Neural progenitor cell (in vitro differentiated cells): ENCODE measurements at regions not wholly inside any gene's neighbourhood (a gene's known extent, or its start where the extent isn't known, plus 50 kb on each side); places are given as distances from the start of the nearest gene placed in this dataset.

Experiments
- DNase-seq: peaks from one replicate; pipeline ENCODE4 v3.0.0-alpha.2; 2016; ENCODE audit warnings: low spot score
- H2AFZ ChIP-seq: fragments of 200-600 bp; sonication (generic); replicated peaks from 2 replicates; pipeline ENCODE4 v1.6.1; 2016; ENCODE audit warnings: antibody characterized with exemption
- H3F3A ChIP-seq: fragments of 200-600 bp; sonication (generic); 2 replicates; pipeline ENCODE4 v1.6.1; 2016; ENCODE audit warnings: antibody characterized with exemption, low read depth
- H3K27ac ChIP-seq: fragments of 200-600 bp; sonication (generic); 2 replicates; pipeline ENCODE4 v1.5.1; 2016; ENCODE audit warnings: mild to moderate bottlenecking
- H3K27me3 ChIP-seq: fragments of 200-600 bp; sonication (generic); 2 replicates; pipeline ENCODE4 v1.6.1; 2016; ENCODE audit warnings: mild to moderate bottlenecking, moderate library complexity
- H3K36me3 ChIP-seq: fragments of 200-600 bp; sonication (generic); 2 replicates; pipeline ENCODE4 v1.5.1; 2016
- H3K4me1 ChIP-seq: fragments of 200-600 bp; sonication (generic); 2 replicates; pipeline ENCODE4 v1.6.1; 2016; ENCODE audit warnings: mixed run types
- H3K4me2 ChIP-seq: fragments of 200-600 bp; sonication (generic); 2 replicates; pipeline ENCODE4 v1.6.1; 2016
- H3K4me3 ChIP-seq: fragments of 200-600 bp; sonication (generic); 2 replicates; pipeline ENCODE4 v1.5.1; 2016
- H3K79me2 ChIP-seq: fragments of 200-600 bp; sonication (generic); 2 replicates; pipeline ENCODE4 v1.6.1; 2016; ENCODE audit warnings: low read depth
- H3K9ac ChIP-seq: fragments of 200-600 bp; sonication (generic); 2 replicates; pipeline ENCODE4 v1.6.1; 2016
- H3K9me3 ChIP-seq: fragments of 200-600 bp; sonication (generic); 2 replicates; pipeline ENCODE4 v1.5.1; 2016; ENCODE audit warnings: low read depth
- H4K20me1 ChIP-seq: fragments of 200-600 bp; sonication (generic); 2 replicates; pipeline ENCODE4 v1.6.1; 2016; ENCODE audit warnings: low read depth
- H3K27ac Mint-ChIP-seq: 3 replicates; pipeline ENCODE4 v1.8.0; 2021; ENCODE audit warnings: mixed read lengths
- H3K27me3 Mint-ChIP-seq: 2 replicates; pipeline ENCODE4 v1.8.0; 2022; ENCODE audit warnings: low read depth, mild to moderate bottlenecking, inconsistent platforms, moderate library complexity, mixed read lengths; ENCODE audit not compliant: insufficient read depth
- H3K36me3 Mint-ChIP-seq: 3 replicates; pipeline ENCODE4 v1.8.0; 2021; ENCODE audit warnings: mixed read lengths
- H3K4me1 Mint-ChIP-seq: 3 replicates; pipeline ENCODE4 v1.8.0; 2021; ENCODE audit warnings: mixed read lengths
- H3K4me3 Mint-ChIP-seq: 3 replicates; pipeline ENCODE4 v1.8.0; 2021; ENCODE audit warnings: mild to moderate bottlenecking, moderate library complexity, mixed read lengths
- H3K9me3 Mint-ChIP-seq: 3 replicates; pipeline ENCODE4 v1.8.0; 2020; ENCODE audit warnings: mixed read lengths
- CTCF ChIP-seq: fragments of 200-600 bp; sonication (generic); IDR thresholded peaks from 2 replicates; pipeline ENCODE4 v1.5.1; 2017; ENCODE audit warnings: antibody characterized with exemption, mild to moderate bottlenecking
- EZH2 ChIP-seq: fragments of 200-600 bp; sonication (generic); IDR thresholded peaks from 2 replicates; pipeline ENCODE4 v1.6.1; 2017; ENCODE audit warnings: antibody characterized with exemption, mild to moderate bottlenecking, moderate library complexity
- EZH2phosphoT487 ChIP-seq: fragments of 200-600 bp; sonication (generic); IDR thresholded peaks from 2 replicates; pipeline ENCODE4 v1.6.1; 2017; ENCODE audit warnings: antibody characterized with exemption

DNA sequence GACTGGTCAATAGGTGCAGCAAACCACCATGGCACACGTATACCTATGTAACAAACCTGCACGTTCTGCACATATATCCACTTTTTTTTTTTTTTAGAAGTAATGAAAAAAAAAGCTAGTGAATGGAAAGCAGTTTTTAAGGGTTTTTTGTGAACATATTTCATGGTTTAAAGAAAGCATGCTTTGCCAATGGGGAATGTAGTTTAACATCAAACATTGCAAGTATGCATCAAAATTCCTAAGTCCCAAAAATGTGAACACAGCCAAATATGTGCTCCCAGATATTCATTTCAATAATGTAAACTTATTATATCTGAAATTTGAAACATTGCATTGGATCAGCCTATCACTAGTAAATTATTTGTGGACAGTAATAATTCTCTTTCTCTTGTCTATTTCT lies 710.4 kb upstream of the FLRT2 start:
- Histone ChIP-seq H3K4me2 (no peak overlapping the region), H3K4me1 (peaks cover 1% of the 10 kb centered on the region), H4K20me1 (no peaks in the 10 kb centered on the region), H3K9ac (no peak overlapping the region), H3K27me3 (peaks cover 7% of the 10 kb centered on the region), H3K9me3 (no peaks in the 10 kb centered on the region), H3K4me3 (no peak overlapping the region), H3K79me2 (no peaks in the 10 kb centered on the region), H2AFZ (no peak overlapping the region), H3K36me3 (no peaks in the 10 kb centered on the region), H3F3A (no peaks in the 10 kb centered on the region), H3K27ac (no peak overlapping the region)
- H3K27me3 Mint-ChIP-seq = peaks cover 4% of the 10 kb centered on the region
- H3K36me3 Mint-ChIP-seq = no peaks in the 10 kb centered on the region
- no peak overlapping the region for H3K4me3 Mint-ChIP-seq
- TF ChIP-seq CTCF = no peak
- TF ChIP-seq EZH2 = no peak
- TF ChIP-seq EZH2phosphoT487 = no peak
- no peaks in the 10 kb centered on the region for H3K4me1 Mint-ChIP-seq
- no peak for DNase-seq
- H3K27ac Mint-ChIP-seq = no peak overlapping the region
- H3K9me3 Mint-ChIP-seq = peaks cover 3% of the 10 kb centered on the region

DNA sequence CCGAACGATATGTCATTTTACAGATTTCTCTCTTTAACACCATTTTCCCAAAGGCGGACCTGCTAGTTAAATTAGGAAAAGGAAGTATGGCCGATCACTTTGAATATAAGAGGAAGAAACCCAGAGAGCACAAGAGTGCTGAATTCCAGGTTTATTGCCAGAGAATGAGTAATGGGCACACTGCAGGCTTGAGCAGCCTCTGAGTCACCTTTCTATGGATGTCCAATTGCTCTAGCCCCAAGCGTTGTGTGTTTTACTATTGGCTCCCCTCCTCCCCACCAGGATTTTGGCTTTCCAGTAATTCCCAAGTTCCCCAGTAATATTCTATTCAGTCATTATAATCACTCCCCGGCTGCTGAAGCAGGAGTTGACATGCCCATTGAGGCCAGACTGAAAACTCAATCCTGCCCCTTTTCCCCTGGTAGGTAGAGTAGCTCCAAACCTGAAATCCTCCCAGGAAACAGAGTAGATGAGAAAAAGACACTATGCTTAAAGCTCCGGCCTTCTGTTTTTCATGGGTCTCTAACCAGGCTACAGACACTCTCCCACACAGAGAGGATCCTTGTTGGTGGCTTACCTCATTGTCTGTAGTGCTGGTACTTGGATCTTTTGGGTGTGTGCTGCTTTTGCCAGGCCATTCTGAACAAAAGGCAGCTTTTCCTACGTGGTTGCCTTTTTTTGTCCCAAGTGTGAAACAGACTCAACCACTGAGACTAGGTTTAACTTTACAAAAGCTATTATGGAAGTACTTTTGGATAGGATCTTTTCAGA lies 704.3 kb upstream of the FLRT2 start:
- no peak overlapping the region for H3K27ac ChIP-seq
- H3K4me3 Mint-ChIP-seq = no peak overlapping the region
- H3K4me3 ChIP-seq = no peak overlapping the region
- H4K20me1 ChIP-seq = no peaks in the 10 kb centered on the region
- peaks cover 3% of the 10 kb centered on the region for H3K9me3 Mint-ChIP-seq
- no peaks in the 10 kb centered on the region for H3K36me3 Mint-ChIP-seq
- peaks cover 19% of the 10 kb centered on the region for H3K4me1 ChIP-seq
- peaks cover 15% of the 10 kb centered on the region for H3K4me1 Mint-ChIP-seq
- H3K9ac ChIP-seq = no peak overlapping the region
- H3K79me2 ChIP-seq = no peaks in the 10 kb centered on the region
- no peak overlapping the region for H2AFZ ChIP-seq
- no peaks in the 10 kb centered on the region for H3K36me3 ChIP-seq
- no peak overlapping the region for H3K27ac Mint-ChIP-seq
- peaks cover 17% of the 10 kb centered on the region for H3K27me3 ChIP-seq
- peaks cover 14% of the 10 kb centered on the region for H3F3A ChIP-seq
- peaks cover 4% of the 10 kb centered on the region for H3K27me3 Mint-ChIP-seq
- H3K4me2 ChIP-seq = peak overlapping the region; percentile 21
- DNase-seq = peak; percentile 42
- TF ChIP-seq EZH2 = no peak
- no peak for TF ChIP-seq EZH2phosphoT487
- no peak for TF ChIP-seq CTCF
- no peaks in the 10 kb centered on the region for H3K9me3 ChIP-seq

DNA sequence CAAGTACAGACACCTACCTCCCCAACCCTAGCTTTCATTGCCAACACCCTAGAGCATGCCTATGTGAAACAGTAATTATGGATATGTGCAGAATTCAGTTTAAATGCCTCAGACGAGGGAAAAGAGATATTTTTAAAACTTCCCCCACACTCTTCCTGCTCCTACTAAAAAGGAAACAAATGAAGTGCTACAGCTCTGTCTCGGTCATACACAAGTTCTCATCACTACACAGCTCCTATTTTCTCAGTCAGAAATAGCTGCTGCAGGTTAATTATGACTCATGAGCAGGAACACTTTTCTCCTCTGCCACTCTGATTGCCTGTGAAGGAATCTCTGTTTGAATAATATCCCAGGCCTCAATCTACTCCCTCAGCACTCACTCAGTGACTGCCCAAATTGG lies 703.6 kb upstream of the FLRT2 start:
- Histone ChIP-seq H3K27ac (no peak overlapping the region), H3F3A (peaks cover 14% of the 10 kb centered on the region), H4K20me1 (no peaks in the 10 kb centered on the region), H3K79me2 (no peaks in the 10 kb centered on the region), H3K4me2 (no peak overlapping the region), H3K4me3 (no peak overlapping the region), H3K9ac (no peak overlapping the region), H3K9me3 (no peaks in the 10 kb centered on the region), H2AFZ (no peak overlapping the region), H3K36me3 (no peaks in the 10 kb centered on the region), H3K4me1 (peaks cover 19% of the 10 kb centered on the region), H3K27me3 (peaks cover 17% of the 10 kb centered on the region)
- peaks cover 15% of the 10 kb centered on the region for H3K4me1 Mint-ChIP-seq
- no peak for TF ChIP-seq EZH2phosphoT487
- no peak for TF ChIP-seq CTCF
- TF ChIP-seq EZH2 = no peak
- peaks cover 3% of the 10 kb centered on the region for H3K9me3 Mint-ChIP-seq
- H3K36me3 Mint-ChIP-seq = no peaks in the 10 kb centered on the region
- no peak overlapping the region for H3K27ac Mint-ChIP-seq
- no peak for DNase-seq
- no peak overlapping the region for H3K4me3 Mint-ChIP-seq
- peaks cover 4% of the 10 kb centered on the region for H3K27me3 Mint-ChIP-seq
